ENCODE measurements at regions not wholly inside any gene's neighbourhood (a gene's known extent, or its start where the extent isn't known, plus 50 kb on each side); places are given as distances from the start of the nearest gene placed in this dataset.

- Histone ChIP-seq H3K4me1 (ENCODE audit: control insufficient read depth, extremely low read depth, insufficient read depth, low read length) (no peaks in the 10 kb centered on the region), H3K4me3 (ENCODE audit: control insufficient read depth in 2 of 3, extremely low read depth in 1 of 3, insufficient read depth in 2 of 3, low read depth in 1 of 3, low read length in 3 of 3) (no peak overlapping the region), H3K4me2 (ENCODE audit: control insufficient read depth, extremely low read depth, insufficient read depth, low read depth, low read length) (no peak overlapping the region), H3K27ac (ENCODE audit: control insufficient read depth, insufficient read depth, low read length) (no peak overlapping the region), H2AFZ (ENCODE audit: control insufficient read depth, low read length) (no peak overlapping the region), H3K9me3 (ENCODE audit: control insufficient read depth, low read depth, low read length) (no peaks in the 10 kb centered on the region), H3K9me1 (ENCODE audit: control insufficient read depth, extremely low read depth, insufficient read depth, low read length) (no peaks in the 10 kb centered on the region), H3K79me2 (ENCODE audit: control insufficient read depth, insufficient read depth, low read length) (no peaks in the 10 kb centered on the region), H4K20me1 (ENCODE audit: control insufficient read depth, extremely low read depth, insufficient read depth, low read length) (no peaks in the 10 kb centered on the region), H3K27me3 (ENCODE audit: control insufficient read depth, extremely low read depth, insufficient read depth, low read length) (no peaks in the 10 kb centered on the region), H3K9ac (ENCODE audit: control insufficient read depth, extremely low read depth, insufficient read depth, low read length) (no peak overlapping the region), H3K36me3 (ENCODE audit: control insufficient read depth in 2 of 2, extremely low read depth in 1 of 2, insufficient read depth in 2 of 2, low read length in 2 of 2) (no peaks in the 10 kb centered on the region)
- dilution Hi-C loops (cut with MboI; ENCODE audit: extremely low pct_ligation_motif_present, low sequenced_read_pairs) = no loop called here
- FAIRE-seq (peak; percentile 72), DNase-seq (ENCODE audit: low read depth, low spot score) (no peak)
- TF ChIP-seq, protein P1, sequence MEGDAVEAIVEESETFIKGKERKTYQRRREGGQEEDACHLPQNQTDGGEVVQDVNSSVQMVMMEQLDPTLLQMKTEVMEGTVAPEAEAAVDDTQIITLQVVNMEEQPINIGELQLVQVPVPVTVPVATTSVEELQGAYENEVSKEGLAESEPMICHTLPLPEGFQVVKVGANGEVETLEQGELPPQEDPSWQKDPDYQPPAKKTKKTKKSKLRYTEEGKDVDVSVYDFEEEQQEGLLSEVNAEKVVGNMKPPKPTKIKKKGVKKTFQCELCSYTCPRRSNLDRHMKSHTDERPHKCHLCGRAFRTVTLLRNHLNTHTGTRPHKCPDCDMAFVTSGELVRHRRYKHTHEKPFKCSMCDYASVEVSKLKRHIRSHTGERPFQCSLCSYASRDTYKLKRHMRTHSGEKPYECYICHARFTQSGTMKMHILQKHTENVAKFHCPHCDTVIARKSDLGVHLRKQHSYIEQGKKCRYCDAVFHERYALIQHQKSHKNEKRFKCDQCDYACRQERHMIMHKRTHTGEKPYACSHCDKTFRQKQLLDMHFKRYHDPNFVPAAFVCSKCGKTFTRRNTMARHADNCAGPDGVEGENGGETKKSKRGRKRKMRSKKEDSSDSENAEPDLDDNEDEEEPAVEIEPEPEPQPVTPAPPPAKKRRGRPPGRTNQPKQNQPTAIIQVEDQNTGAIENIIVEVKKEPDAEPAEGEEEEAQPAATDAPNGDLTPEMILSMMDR (optimal IDR thresholded peaks at IDR 0.05 in 1 of 3, IDR thresholded peaks at IDR 0.05 in 1 of 3, conservative IDR thresholded peaks at IDR 0.05 in 1 of 3; ENCODE audit: extremely low read depth in 1 of 3, insufficient read depth in 2 of 3, low read length in 3 of 3) = no peak
- no peak for TF ChIP-seq EZH2 (IDR thresholded peaks at IDR 0.05; ENCODE audit: low read length)
Observed at GRCh38 chr5:53276825-53277224, 167.3 kb upstream of the MOCS2 start.

DNA sequence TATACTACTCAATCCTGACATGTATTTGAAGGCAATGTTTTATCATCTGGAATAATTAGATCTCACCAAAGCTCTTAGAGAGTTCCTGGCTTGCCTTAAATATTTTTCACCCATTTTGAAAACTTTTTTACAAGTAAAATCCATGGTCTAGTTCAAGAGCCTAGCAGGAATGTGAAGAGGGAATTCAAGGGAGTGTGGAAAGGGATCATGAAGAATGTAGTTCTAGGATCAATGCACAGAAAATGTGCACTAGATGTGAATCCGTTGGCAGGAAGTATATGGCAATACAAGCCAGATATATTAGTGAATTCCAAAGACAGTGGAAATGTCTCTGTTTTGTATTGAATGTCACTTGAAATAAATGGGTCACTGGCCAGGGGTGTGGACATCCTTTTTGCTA is 167.9 kb upstream of the MOCS2 start:
- Histone ChIP-seq H3K27ac (ENCODE audit: control insufficient read depth, insufficient read depth, low read length) (no peak overlapping the region), H3K4me1 (ENCODE audit: control insufficient read depth, extremely low read depth, insufficient read depth, low read length) (no peaks in the 10 kb centered on the region), H3K9me3 (ENCODE audit: control insufficient read depth, low read depth, low read length) (no peaks in the 10 kb centered on the region), H3K4me2 (ENCODE audit: control insufficient read depth, extremely low read depth, insufficient read depth, low read depth, low read length) (no peak overlapping the region), H3K27me3 (ENCODE audit: control insufficient read depth, extremely low read depth, insufficient read depth, low read length) (no peaks in the 10 kb centered on the region), H3K9me1 (ENCODE audit: control insufficient read depth, extremely low read depth, insufficient read depth, low read length) (no peaks in the 10 kb centered on the region), H3K4me3 (ENCODE audit: control insufficient read depth in 2 of 3, extremely low read depth in 1 of 3, insufficient read depth in 2 of 3, low read depth in 1 of 3, low read length in 3 of 3) (no peak overlapping the region), H3K9ac (ENCODE audit: control insufficient read depth, extremely low read depth, insufficient read depth, low read length) (no peak overlapping the region), H3K36me3 (ENCODE audit: control insufficient read depth in 2 of 2, extremely low read depth in 1 of 2, insufficient read depth in 2 of 2, low read length in 2 of 2) (no peaks in the 10 kb centered on the region), H3K79me2 (ENCODE audit: control insufficient read depth, insufficient read depth, low read length) (no peaks in the 10 kb centered on the region), H4K20me1 (ENCODE audit: control insufficient read depth, extremely low read depth, insufficient read depth, low read length) (no peaks in the 10 kb centered on the region), H2AFZ (ENCODE audit: control insufficient read depth, low read length) (no peak overlapping the region)
- dilution Hi-C loops (cut with MboI; ENCODE audit: extremely low pct_ligation_motif_present, low sequenced_read_pairs) = no loop called here
- no peak for TF ChIP-seq EZH2 (IDR thresholded peaks at IDR 0.05; ENCODE audit: low read length)
- TF ChIP-seq, protein P1 (optimal IDR thresholded peaks at IDR 0.05 in 1 of 3, IDR thresholded peaks at IDR 0.05 in 1 of 3, conservative IDR thresholded peaks at IDR 0.05 in 1 of 3; ENCODE audit: extremely low read depth in 1 of 3, insufficient read depth in 2 of 3, low read length in 3 of 3) = no peak
- no peak for DNase-seq (ENCODE audit: low read depth, low spot score)
- peak; percentile 5 for FAIRE-seq

All from keratinocyte (primary cell).